Naive B cell (primary cell): ENCODE measurements at regions not wholly inside any gene's neighbourhood (a gene's known extent, or its start where the extent isn't known, plus 50 kb on each side); places are given as distances from the start of the nearest gene placed in this dataset.
"Not testable (repeated sequence)": the region's sequence is repeated elsewhere in the genome, so short reads cannot be mapped to it uniquely, and the experiment has no call there.

Experiments
- ATAC-seq, 2 donors: fragments of 150-1000 bp; cut with Tn5 transposase; 2 replicates each; pipeline ENCODE4 v1.10.0; 2021; ENCODE audit warnings: low read depth in 2 of 2, mild to moderate bottlenecking in 2 of 2, moderate library complexity in 2 of 2
- DNase-seq: peaks from one replicate; pipeline ENCODE4 v3.0.0; 2022
- H3K27ac Mint-ChIP-seq, 6 donors: one replicate each; pipeline ENCODE4 v1.8.0; 2020 to 2022; ENCODE audit warnings: mild to moderate bottlenecking in 6 of 6, mixed read lengths in 6 of 6, moderate library complexity in 5 of 6, inconsistent platforms in 2 of 6
- H3K27me3 Mint-ChIP-seq, 3 donors: one replicate each; pipeline ENCODE4 v1.8.0; 2021 to 2022; ENCODE audit warnings: mixed read lengths in 3 of 3, mild to moderate bottlenecking in 1 of 3
- H3K36me3 Mint-ChIP-seq, 2 donors: one replicate each; pipeline ENCODE4 v1.8.0; 2020 to 2022; ENCODE audit warnings: mixed read lengths in 2 of 2, inconsistent platforms in 1 of 2, mild to moderate bottlenecking in 1 of 2
- H3K4me1 Mint-ChIP-seq, 3 donors: one replicate each; pipeline ENCODE4 v1.8.0; 2020 to 2022; ENCODE audit warnings: mixed read lengths in 3 of 3, inconsistent platforms in 1 of 3, mild to moderate bottlenecking in 1 of 3, moderate library complexity in 1 of 3
- H3K4me3 Mint-ChIP-seq, 8 donors: one replicate each; pipeline ENCODE4 v1.8.0; 2020 to 2022; ENCODE audit warnings: mild to moderate bottlenecking in 8 of 8, mixed read lengths in 8 of 8, moderate library complexity in 8 of 8, inconsistent platforms in 2 of 8
- H3K9me3 Mint-ChIP-seq, 7 donors: one replicate each; pipeline ENCODE4 v1.8.0; 2020 to 2022; ENCODE audit warnings: mixed read lengths in 7 of 7, mild to moderate bottlenecking in 5 of 7, inconsistent platforms in 2 of 7, moderate library complexity in 1 of 7

DNA sequence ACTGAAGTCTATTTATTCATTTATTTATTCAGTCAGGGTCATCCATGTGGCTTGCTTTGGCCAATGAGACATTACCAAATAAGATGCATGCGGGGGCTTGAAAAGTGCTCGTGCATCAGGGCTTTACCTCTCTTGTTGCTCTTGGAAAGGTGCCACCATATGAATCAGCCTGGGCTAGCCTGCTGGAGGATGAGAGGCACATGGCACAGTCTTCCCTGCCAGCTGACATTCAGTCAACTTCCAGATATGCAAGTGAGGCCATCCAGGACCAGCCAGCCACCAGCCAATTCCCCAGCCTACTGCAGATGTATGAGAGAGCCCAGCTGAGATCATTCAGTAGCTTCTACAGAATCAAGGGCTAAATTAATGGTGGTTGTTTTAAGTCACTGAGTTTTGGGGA lies 105.2 kb upstream of the RPH3A start:
- DNase-seq, result no peak
- Mint-ChIP-seq H3K27me3 (peaks cover 31 to 50% (median 41%) of the 10 kb centered on the region in 3 donors), H3K9me3 (peaks cover 0 to 6% (median 4%) of the 10 kb centered on the region in 7 donors), H3K4me1 (no peaks in the 10 kb centered on the region), H3K36me3 (no peaks in the 10 kb centered on the region), H3K27ac (no peak overlapping the region), H3K4me3 (no peak overlapping the region)
- ATAC-seq, result no peak

DNA sequence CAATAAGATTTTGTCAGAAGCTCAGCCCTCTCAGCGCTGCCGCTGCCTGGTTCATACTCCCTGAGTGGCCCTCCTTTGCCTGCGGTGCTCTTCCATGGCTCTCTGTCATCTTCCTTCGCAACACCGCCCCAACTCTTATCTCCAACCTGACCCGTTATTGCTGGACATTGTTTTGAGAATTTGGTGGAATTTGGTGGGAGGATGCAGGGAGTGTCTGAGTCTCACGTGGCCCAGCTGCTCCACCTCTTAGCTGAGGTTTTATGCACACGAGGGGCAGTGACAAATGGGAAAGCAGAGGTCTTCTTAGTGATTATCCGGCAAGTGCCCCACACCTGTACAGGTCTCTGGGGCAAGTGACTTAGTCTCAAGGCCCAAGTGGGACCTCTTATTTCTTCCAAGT lies 97.5 kb upstream of the RPH3A start:
- H3K4me1 Mint-ChIP-seq, result no peaks in the 10 kb centered on the region
- peaks cover 18 to 48% (median 34%) of the 10 kb centered on the region in 3 donors for H3K27me3 Mint-ChIP-seq
- H3K36me3 Mint-ChIP-seq, result peaks cover 0 to 8% of the 10 kb centered on the region in 2 donors
- ATAC-seq, result no peak
- peaks cover 0 to 11% (median 5%) of the 10 kb centered on the region in 7 donors for H3K9me3 Mint-ChIP-seq
- peak overlapping the region in 1 of 6 donors; percentile 65 for H3K27ac Mint-ChIP-seq
- DNase-seq, result no peak
- no peak overlapping the region for H3K4me3 Mint-ChIP-seq

DNA sequence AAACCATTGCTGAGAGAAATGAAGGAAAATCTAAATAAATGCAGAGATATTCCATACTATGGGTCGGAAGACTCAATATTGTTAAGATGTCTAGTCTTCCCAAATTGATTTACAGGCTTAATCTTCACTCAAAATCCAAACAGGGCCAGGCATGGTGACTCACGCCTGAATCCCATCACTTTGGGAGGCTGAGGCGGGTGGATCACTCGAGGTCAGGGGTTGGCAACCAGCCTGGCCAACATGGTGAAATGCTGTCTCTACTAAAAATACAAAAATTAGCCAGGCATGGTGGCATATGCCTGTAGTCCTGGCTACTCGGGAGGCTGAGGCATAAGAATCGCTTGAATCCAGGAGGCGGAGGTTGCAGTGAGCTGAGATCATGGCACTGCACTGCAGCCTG lies 94.1 kb upstream of the RPH3A start:
- not testable (repeated sequence) for H3K4me1 Mint-ChIP-seq, DNase-seq, H3K9me3 Mint-ChIP-seq, ATAC-seq, H3K4me3 Mint-ChIP-seq, H3K36me3 Mint-ChIP-seq, H3K27ac Mint-ChIP-seq
- peaks cover 38 to 47% (median 38%) of the 10 kb centered on the region in 3 donors for H3K27me3 Mint-ChIP-seq

DNA sequence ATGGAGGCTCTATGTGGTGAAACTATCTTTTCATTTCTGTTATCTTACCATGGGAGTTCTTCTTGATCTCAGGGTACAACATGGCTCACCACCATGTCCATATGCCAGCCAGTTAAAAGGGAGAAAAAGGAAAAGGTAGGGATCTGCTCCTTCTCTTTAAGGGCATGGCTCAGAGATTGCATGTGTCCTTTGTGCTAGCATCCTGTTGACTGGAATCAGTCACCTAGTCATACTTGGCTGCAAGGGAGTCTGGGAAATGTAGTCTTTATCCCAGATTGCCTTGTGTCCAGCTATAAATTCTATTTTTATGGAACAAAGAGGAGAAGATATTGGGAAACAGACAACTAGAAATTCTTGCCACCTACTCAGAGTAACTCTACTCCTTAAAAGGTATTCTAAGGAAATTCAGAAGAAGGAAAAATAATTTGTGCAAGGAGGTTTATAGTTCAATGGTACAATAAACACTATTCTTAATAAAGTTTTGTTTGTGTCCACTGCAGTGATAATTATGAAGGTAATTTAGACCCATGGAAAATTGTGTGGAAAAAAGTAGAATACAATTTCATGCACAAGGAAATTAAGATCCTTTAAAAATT lies 86.4 kb upstream of the RPH3A start:
- Mint-ChIP-seq H3K4me3 (no peak overlapping the region), H3K36me3 (no peaks in the 10 kb centered on the region), H3K27me3 (peaks cover 29 to 45% (median 29%) of the 10 kb centered on the region in 3 donors), H3K27ac (no peak overlapping the region), H3K4me1 (no peaks in the 10 kb centered on the region), H3K9me3 (no peaks in the 10 kb centered on the region)
- ATAC-seq (no peak), DNase-seq (no peak)

DNA sequence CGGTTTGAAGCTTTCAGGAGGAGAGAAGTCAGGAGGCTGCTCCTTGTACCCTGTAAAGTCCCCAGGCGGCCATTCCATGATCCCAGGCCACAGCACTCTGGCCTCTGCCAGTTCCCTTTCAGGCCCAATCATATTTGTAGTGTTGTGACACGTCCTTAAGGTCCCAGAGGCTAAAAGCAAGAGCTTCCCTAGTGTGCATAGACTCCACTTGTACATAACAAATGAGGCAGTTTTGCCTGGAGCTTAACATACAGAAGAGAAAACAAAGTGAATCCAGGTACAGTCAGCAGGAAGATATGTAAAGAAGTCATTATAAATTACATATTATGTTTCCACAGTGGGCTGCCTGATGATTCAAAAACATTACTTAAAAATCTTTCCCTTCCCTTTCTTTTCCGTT lies 81.1 kb upstream of the RPH3A start:
- Mint-ChIP-seq H3K9me3 (peaks cover 0 to 6% (median 0%) of the 10 kb centered on the region in 7 donors), H3K27me3 (peaks cover 10 to 22% (median 20%) of the 10 kb centered on the region in 3 donors), H3K27ac (no peak overlapping the region), H3K4me1 (no peaks in the 10 kb centered on the region), H3K36me3 (no peaks in the 10 kb centered on the region), H3K4me3 (no peak overlapping the region)
- no peak for DNase-seq
- ATAC-seq, result no peak

DNA sequence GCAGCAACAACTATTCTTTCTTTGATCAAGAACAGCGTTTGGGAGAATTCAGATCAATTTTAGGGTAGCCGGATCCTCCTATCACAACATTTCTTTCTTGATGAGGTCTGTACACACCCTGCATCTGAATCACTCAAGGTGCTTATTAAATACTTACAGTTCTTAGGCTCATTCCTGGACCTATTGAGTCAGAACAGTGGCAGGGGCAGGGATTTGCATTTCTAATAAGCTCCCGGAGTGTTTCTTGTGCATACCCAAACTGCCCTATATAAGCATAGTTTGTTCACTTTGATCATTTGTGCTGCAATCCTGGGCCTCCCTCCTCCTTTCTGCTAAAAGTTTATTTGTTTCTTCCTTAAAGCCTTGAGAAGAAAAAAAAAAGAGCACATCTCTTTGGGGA lies 80.5 kb upstream of the RPH3A start:
- peak overlapping the region in 1 of 6 donors; percentile 14 for H3K27ac Mint-ChIP-seq
- no peaks in the 10 kb centered on the region for H3K36me3 Mint-ChIP-seq
- DNase-seq, result no peak
- ATAC-seq, result no peak
- H3K9me3 Mint-ChIP-seq, result peaks cover 0 to 6% (median 0%) of the 10 kb centered on the region in 7 donors
- H3K27me3 Mint-ChIP-seq, result peaks cover 10 to 22% (median 20%) of the 10 kb centered on the region in 3 donors
- no peaks in the 10 kb centered on the region for H3K4me1 Mint-ChIP-seq
- no peak overlapping the region for H3K4me3 Mint-ChIP-seq

DNA sequence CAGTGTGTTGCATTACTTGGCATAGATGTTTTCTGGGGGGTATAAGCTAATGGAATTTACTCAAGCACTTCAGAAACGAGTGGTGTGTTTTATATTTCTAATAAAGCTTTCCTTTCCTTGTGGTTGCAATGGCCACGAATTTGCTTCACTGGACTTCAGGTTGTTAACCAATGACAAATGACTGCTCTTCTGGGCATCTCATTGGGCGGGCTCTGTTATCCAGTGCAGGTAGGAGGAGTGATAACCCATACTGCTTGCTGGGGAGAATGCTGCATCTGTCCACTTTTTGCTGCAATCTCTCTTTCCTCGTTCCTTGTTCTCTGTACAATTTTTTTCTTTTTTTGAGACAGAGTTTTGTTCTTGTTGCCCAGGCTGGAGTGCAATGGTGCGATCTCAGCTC lies 80.0 kb upstream of the RPH3A start:
- Mint-ChIP-seq H3K9me3 (peaks cover 0 to 6% (median 2%) of the 10 kb centered on the region in 7 donors), H3K4me1 (peaks cover 0 to 2% (median 0%) of the 10 kb centered on the region in 3 donors), H3K27ac (no peak overlapping the region), H3K36me3 (no peaks in the 10 kb centered on the region), H3K4me3 (no peak overlapping the region), H3K27me3 (peaks cover 14 to 23% (median 17%) of the 10 kb centered on the region in 3 donors)
- no peak for ATAC-seq
- DNase-seq, result no peak

DNA sequence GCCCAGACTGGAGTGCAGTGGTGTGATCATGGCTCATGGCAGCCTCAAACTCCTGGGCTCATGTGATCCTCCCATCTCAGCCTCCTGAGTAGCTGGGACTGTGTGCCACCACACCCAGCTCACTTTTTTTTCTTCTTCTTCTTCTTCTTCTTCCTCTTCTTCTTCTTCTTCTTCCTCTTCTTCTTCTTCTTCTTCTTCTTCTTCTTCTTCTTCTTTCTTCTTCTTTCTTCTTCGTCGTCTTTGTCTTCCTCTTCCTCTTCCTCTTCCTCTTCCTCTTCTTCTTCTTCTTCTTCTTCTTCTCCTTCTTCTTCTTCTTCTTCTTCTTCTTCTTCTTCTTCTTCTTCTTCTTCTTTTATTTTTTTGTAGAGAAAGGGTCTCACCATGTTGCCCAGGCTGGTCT lies 78.8 kb upstream of the RPH3A start:
- not testable (repeated sequence) for H3K4me3 Mint-ChIP-seq, DNase-seq, ATAC-seq, H3K4me1 Mint-ChIP-seq, H3K36me3 Mint-ChIP-seq, H3K9me3 Mint-ChIP-seq
- H3K27ac Mint-ChIP-seq, result peak overlapping the region in 2 of 6 donors; percentile 3 to 44
- peaks cover 15 to 20% (median 19%) of the 10 kb centered on the region in 3 donors for H3K27me3 Mint-ChIP-seq

DNA sequence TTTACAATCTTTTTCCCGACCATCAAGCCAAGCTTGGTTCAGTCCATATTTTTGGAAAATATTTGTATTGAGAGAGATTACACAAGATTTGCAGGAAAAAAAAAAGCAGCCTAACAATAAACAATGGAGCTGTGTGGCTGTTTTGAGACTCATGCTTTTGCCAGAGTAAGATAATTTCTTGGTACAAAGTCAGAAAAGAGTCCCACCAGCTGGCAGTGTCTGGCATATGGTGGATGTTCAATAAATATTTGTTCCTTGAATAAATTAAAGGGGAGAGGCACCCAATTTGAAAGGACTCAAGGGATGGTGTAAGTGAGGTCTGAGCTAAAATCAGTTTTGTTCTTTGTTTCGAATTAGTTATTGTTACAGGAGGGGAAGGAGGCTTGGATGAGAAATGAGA lies 78.1 kb upstream of the RPH3A start:
- H3K36me3 Mint-ChIP-seq, result no peaks in the 10 kb centered on the region
- H3K4me3 Mint-ChIP-seq, result no peak overlapping the region

DNA sequence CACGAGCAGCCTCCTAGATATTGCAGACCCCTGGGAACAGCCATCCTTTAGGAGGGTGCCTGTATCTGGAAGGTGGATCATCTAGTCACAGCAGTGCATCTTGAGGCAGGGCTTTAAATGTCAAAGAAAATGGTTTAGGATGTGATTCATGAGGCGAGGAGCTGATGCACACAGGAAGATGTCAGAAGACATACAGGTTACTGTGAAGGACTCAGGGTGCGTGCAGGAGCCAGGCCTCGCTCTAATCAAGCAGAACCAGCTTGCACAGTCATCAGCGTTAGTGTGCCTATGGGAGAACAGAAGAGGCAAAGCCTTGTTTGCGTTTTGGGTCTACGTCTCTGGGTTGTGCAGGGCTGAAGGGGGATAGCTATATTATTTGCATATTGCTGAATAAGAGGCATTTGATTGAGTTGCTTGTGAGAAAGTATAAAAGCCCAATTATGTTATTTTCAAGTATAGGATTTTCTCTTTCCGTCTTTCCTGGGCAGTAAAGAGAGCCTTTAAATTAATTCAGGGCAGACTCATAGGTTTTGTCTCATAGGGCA lies 77.3 kb upstream of the RPH3A start:
- H3K9me3 Mint-ChIP-seq, result peaks cover 0 to 6% (median 3%) of the 10 kb centered on the region in 7 donors
- no peak overlapping the region for H3K4me3 Mint-ChIP-seq
- H3K36me3 Mint-ChIP-seq, result no peaks in the 10 kb centered on the region

More for the DNA sequence above, 78.1 kb upstream of the RPH3A start:
- Mint-ChIP-seq H3K27ac (no peak overlapping the region), H3K4me1 (peaks cover 0 to 2% (median 0%) of the 10 kb centered on the region in 3 donors), H3K27me3 (peaks cover 7 to 16% (median 13%) of the 10 kb centered on the region in 3 donors), H3K9me3 (peaks cover 0 to 6% (median 3%) of the 10 kb centered on the region in 7 donors)
- DNase-seq (no peak), ATAC-seq (no peak)

DNA sequence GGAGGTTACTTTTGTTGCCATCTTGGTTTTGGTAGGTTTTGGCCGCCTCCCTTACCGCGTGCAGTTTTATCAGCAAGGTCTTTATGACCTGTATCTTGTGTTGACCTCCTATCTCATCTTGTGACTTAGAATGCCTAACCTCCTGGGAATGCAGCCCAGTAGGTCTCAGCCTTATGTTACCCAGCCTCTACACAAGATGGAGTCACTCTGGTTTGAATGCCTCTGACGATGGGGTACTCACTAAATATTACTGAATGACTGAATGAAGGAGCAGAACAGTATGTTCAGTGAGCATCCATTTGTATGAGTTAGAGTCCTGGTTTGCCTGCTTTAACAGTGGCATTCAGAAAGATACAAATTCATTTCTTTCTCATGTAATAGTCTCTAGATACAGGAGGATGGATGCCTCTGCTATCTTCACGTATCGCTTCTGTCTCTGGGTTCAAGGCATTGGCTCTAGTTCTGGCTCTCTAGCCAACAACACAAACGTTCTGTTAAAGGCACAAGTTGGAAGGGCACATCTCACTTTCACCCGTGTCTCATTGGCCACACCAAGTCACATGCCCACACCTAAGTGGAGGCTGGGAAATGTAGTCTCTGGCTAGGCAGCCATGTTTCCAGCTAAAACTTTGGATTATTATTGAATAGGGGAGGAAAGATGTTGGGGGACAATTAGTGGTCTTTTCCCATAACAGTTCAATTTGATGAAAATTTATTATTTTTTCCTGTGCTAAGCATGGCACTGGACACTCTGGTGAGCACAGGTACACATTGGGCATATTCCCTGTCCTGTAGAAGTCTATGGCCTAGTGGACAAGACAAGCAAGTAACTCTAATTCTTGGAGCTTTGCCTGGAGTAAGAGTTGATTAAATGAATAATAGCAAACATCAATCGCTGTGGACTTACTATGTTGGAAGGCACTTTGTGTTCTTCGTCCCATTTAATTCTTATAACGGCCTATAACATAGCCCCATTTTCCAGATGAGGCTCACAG lies 75.2 kb upstream of the RPH3A start:
- Mint-ChIP-seq H3K27ac (peak overlapping the region in 1 of 6 donors; percentile 74), H3K36me3 (no peaks in the 10 kb centered on the region), H3K4me3 (no peak overlapping the region), H3K27me3 (peaks cover 24 to 33% (median 31%) of the 10 kb centered on the region in 3 donors), H3K9me3 (peaks cover 0 to 15% (median 6%) of the 10 kb centered on the region in 7 donors), H3K4me1 (peaks cover 0 to 2% (median 0%) of the 10 kb centered on the region in 3 donors)
- DNase-seq, result no peak
- no peak for ATAC-seq

More for the DNA sequence above, 77.3 kb upstream of the RPH3A start:
- Mint-ChIP-seq H3K4me1 (peaks cover 0 to 2% (median 0%) of the 10 kb centered on the region in 3 donors), H3K27me3 (peaks cover 10 to 16% (median 13%) of the 10 kb centered on the region in 3 donors), H3K27ac (peak overlapping the region in 1 of 6 donors; percentile 45)
- DNase-seq, result no peak
- ATAC-seq, result no peak

DNA sequence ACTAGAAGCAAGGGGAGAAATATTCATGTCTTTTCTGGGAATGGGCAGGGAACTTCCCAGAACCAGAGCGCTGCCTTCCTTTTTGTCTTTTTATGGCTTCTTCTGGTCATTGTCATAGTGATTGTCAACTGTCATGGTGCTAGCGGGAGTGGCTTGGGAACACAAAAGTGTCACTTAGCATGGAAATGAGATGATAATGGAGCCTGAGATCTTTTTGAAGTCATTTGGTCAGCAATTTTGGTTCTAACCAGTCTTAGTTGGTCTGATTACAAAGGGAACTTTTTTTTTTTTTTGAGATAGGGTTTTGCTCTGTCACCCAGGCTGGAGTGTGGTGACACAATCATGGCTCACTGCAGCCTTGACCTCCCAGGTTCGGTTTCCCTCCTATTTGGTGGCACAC lies 62.7 kb upstream of the RPH3A start:
- H3K27me3 Mint-ChIP-seq, result peaks cover 5 to 35% (median 32%) of the 10 kb centered on the region in 3 donors
- H3K36me3 Mint-ChIP-seq, result no peaks in the 10 kb centered on the region
- H3K4me1 Mint-ChIP-seq, result no peaks in the 10 kb centered on the region
- H3K27ac Mint-ChIP-seq, result no peak overlapping the region
- DNase-seq (no peak), ATAC-seq (no peak)
- H3K4me3 Mint-ChIP-seq, result no peak overlapping the region
- H3K9me3 Mint-ChIP-seq, result peaks cover 0 to 4% (median 0%) of the 10 kb centered on the region in 7 donors

DNA sequence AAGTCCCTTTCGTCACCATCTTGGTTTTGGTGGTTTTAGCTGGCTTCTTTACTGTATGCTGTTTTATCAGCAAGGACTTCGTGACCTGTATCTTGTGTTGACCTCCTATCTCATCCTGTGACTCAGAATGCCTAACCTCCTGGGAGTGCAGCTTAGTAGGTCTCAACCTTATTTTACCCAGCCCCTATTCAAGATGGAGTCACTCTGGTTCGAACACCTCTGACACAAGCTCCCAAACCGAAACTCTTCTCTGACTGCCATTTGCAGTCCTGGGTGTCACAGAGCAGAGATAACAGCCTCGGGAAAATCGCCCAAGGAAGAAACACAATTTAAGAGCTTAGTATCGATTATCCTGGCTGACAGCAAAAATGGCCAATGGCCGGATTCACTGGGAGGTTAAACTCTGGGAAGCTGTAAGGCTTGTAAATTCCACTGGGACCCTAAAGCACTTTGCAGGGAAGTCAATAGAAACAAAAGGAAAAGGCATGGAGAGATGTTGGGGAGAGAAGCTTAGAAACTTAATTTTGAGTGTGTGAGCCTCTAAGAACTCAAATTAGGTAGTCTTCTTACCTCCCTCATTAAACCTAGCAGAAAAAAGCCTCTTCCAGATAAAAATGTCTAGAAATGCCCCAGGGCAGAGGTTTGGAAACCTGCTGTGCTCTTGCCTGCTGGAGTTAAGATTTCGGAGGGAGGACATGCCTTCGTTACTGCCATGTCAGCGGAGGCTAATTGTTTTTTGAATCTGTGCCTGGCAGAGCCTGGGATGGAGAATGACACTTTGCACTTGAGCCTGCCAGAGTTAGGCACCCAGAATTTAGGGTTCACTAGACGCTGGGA lies 56.5 kb upstream of the RPH3A start:
- Mint-ChIP-seq H3K36me3 (no peaks in the 10 kb centered on the region), H3K27me3 (peaks cover 18 to 53% (median 26%) of the 10 kb centered on the region in 3 donors), H3K4me3 (peak overlapping the region in 1 of 8 donors; percentile 12), H3K9me3 (no peaks in the 10 kb centered on the region), H3K4me1 (no peaks in the 10 kb centered on the region), H3K27ac (no peak overlapping the region)
- DNase-seq, result no peak
- ATAC-seq, result no peak
